ENCODE measurements at regions not wholly inside any gene's neighbourhood (a gene's known extent, or its start where the extent isn't known, plus 50 kb on each side); places are given as distances from the start of the nearest gene placed in this dataset.

- peak; percentile 21 for FAIRE-seq
- peak; percentile 21 for DNase-seq (ENCODE audit: insufficient read length, low spot score)
Observed at GRCh38 chr14:65243766-65244442, 141.6 kb upstream of the MAX start.

GRCh38 chr14:65249471-65250161, 147.3 kb upstream of the MAX start:
- FAIRE-seq (no peak), DNase-seq (ENCODE audit: insufficient read length, low spot score) (no peak)

- no peak for FAIRE-seq
- no peak for DNase-seq (ENCODE audit: insufficient read length, low spot score)
Observed at GRCh38 chr14:65250162-65250495, 147.8 kb upstream of the MAX start.

GRCh38 chr14:65251213-65251612, 148.9 kb upstream of the MAX start:
- DNase-seq (ENCODE audit: insufficient read length, low spot score) (no peak), FAIRE-seq (no peak)

- DNase-seq (ENCODE audit: insufficient read length, low spot score), result no peak
- FAIRE-seq, result no peak
Observed at GRCh38 chr14:65252482-65253255, 150.4 kb upstream of the MAX start.

- FAIRE-seq, result no peak
- no peak for DNase-seq (ENCODE audit: insufficient read length, low spot score)
Observed at GRCh38 chr14:65255029-65255545, 152.8 kb upstream of the MAX start.

GRCh38 chr14:65255583-65256461, 153.5 kb upstream of the MAX start:
- DNase-seq (ENCODE audit: insufficient read length, low spot score) (no peak), FAIRE-seq (no peak)

- FAIRE-seq (no peak), DNase-seq (ENCODE audit: insufficient read length, low spot score) (no peak)
Observed at GRCh38 chr14:65256714-65257113, 154.4 kb upstream of the MAX start.

- FAIRE-seq (no peak), DNase-seq (ENCODE audit: insufficient read length, low spot score) (no peak)
Observed at GRCh38 chr14:65257425-65257824, 155.1 kb upstream of the FUT8 start.

GRCh38 chr14:65258391-65258790, 154.1 kb upstream of the FUT8 start:
- FAIRE-seq (no peak), DNase-seq (ENCODE audit: insufficient read length, low spot score) (no peak)

- DNase-seq (ENCODE audit: insufficient read length, low spot score), result no peak
- FAIRE-seq, result no peak
Observed at GRCh38 chr14:65259000-65259399, 153.5 kb upstream of the FUT8 start.

GRCh38 chr14:65260786-65261185, 151.7 kb upstream of the FUT8 start:
- DNase-seq (ENCODE audit: insufficient read length, low spot score), result no peak
- FAIRE-seq, result no peak

GRCh38 chr14:65261425-65261920, 151.1 kb upstream of the FUT8 start:
- no peak for FAIRE-seq

GRCh38 chr14:65261946-65262345, 150.6 kb upstream of the FUT8 start:
- no peak for FAIRE-seq

More at GRCh38 chr14:65261425-65261920, 151.1 kb upstream of the FUT8 start:
- no peak for DNase-seq (ENCODE audit: insufficient read length, low spot score)

GRCh38 chr14:65263177-65263788, 149.2 kb upstream of the FUT8 start:
- no peak for FAIRE-seq
- no peak for DNase-seq (ENCODE audit: insufficient read length, low spot score)

More at GRCh38 chr14:65261946-65262345, 150.6 kb upstream of the FUT8 start:
- no peak for DNase-seq (ENCODE audit: insufficient read length, low spot score)

GRCh38 chr14:65267856-65268255, 144.7 kb upstream of the FUT8 start:
- no peak for DNase-seq (ENCODE audit: insufficient read length, low spot score)
- no peak for FAIRE-seq

GRCh38 chr14:65268594-65268993, 143.9 kb upstream of the FUT8 start:
- DNase-seq (ENCODE audit: insufficient read length, low spot score), result no peak
- FAIRE-seq, result no peak

- DNase-seq (ENCODE audit: insufficient read length, low spot score), result no peak
Observed at GRCh38 chr14:65269732-65270131, 142.8 kb upstream of the FUT8 start.

GRCh38 chr14:65277027-65277426, 135.5 kb upstream of the FUT8 start:
- FAIRE-seq, result peak; percentile 8
- DNase-seq (ENCODE audit: insufficient read length, low spot score), result no peak

More at GRCh38 chr14:65269732-65270131, 142.8 kb upstream of the FUT8 start:
- no peak for FAIRE-seq
